HepG2 (cell line): ENCODE measurements at regions not wholly inside any gene's neighbourhood (a gene's known extent, or its start where the extent isn't known, plus 50 kb on each side); places are given as distances from the start of the nearest gene placed in this dataset.

Experiments used
- ATAC-seq: fragments of 200-7000 bp; cut with Tn5 transposase; 3 replicates; pipeline ENCODE4 v1.9.1; 2020; ENCODE audit warnings: mild to moderate bottlenecking, moderate library complexity
- BruUV-seq: library from RNA; stranded (reverse); fragments of 400-500 nt; replicated peaks from 2 replicates; lab custom pipeline; 2021; lab: Mats Ljungman, UMichigan
- CTCF ChIA-PET: fragments of 300-600 bp; formaldehyde crosslinking; extraction: SDS; loops from one replicate; lab custom pipeline; 2021; ENCODE audit warnings: low total read pairs, inconsistent platforms, low intra/inter-chr PET ratio; lab: Yijun Ruan, JAX
- POLR2A ChIA-PET: fragments of 350-600 bp; sonication (Branson Sonifier 250); formaldehyde crosslinking; loops from one replicate; lab custom pipeline; 2020; ENCODE audit warnings: antibody characterized with exemption, inconsistent platforms; lab: Yijun Ruan, JAX
- DNase-seq: peaks from one replicate; pipeline ENCODE4 v3.0.0-alpha.2; 2015; ENCODE audit warnings: low spot score
- FAIRE-seq: peaks from 3 replicates; lab custom pipeline; 2011; peaks lifted over from hg19 to GRCh38; lab: Jason Lieb, UNC
- H2AFZ ChIP-seq: one replicate; pipeline ENCODE4 v1.6.1; 2011; ENCODE audit warnings: low read length, inconsistent platforms
- H3K27ac ChIP-seq: fragments of 300-600 bp; 3 replicates; pipeline ENCODE4 v1.8.0; 2011; ENCODE audit warnings: mixed run types, mild to moderate bottlenecking, mixed read lengths, low read length, inconsistent platforms; ENCODE audit not compliant: insufficient read depth; ENCODE audit errors: extremely low read length
- H3K27me3 ChIP-seq, 2 experiments: fragments of 200-600 bp in 1 of 2; 2 replicates in 1 of 2; 3 replicates in 1 of 2; pipeline versions ENCODE4 v1.6.0 to v1.8.0; 2011; ENCODE audit warnings: low read length in 2 of 2, mild to moderate bottlenecking in 2 of 2, moderate library complexity in 2 of 2, inconsistent platforms in 1 of 2; ENCODE audit not compliant: insufficient read depth in 2 of 2, control insufficient read depth in 1 of 2
- H3K36me3 ChIP-seq, 2 experiments: fragments of 200-600 bp in 1 of 2; replicated peaks in 1 of 2; 2 replicates in 1 of 2; 3 replicates in 1 of 2; pipeline versions ENCODE4 v1.5.1 to v1.8.0; 2011; ENCODE audit warnings: low read length in 2 of 2, inconsistent platforms in 1 of 2; ENCODE audit not compliant: insufficient read depth in 2 of 2, control insufficient read depth in 1 of 2
- H3K4me1 ChIP-seq: 2 replicates; pipeline ENCODE4 v1.5.1; 2012; ENCODE audit warnings: low read length, inconsistent platforms; ENCODE audit not compliant: insufficient read depth
- H3K4me2 ChIP-seq: 2 replicates; pipeline ENCODE4 v1.6.0; 2011; ENCODE audit warnings: low read depth, low read length, inconsistent platforms
- H3K4me3 ChIP-seq, 3 experiments: fragments of 200-600 bp in 1 of 3; sonication (generic), shearing (Covaris generic) in 1 of 3; replicated peaks in 1 of 3; 2 replicates each; pipeline ENCODE4 v1.5.1; 2011 to 2016; ENCODE audit warnings: low read length in 3 of 3, inconsistent platforms in 2 of 3, low read depth in 2 of 3, mild to moderate bottlenecking in 2 of 3, control low read depth in 1 of 3, mixed read lengths in 1 of 3; ENCODE audit not compliant: insufficient read depth in 1 of 3
- H3K79me2 ChIP-seq: one replicate; pipeline ENCODE4 v1.6.1; 2011; ENCODE audit warnings: low read length, inconsistent platforms; ENCODE audit not compliant: insufficient read depth
- H3K9ac ChIP-seq: 2 replicates; pipeline ENCODE4 v1.6.0; 2011; ENCODE audit warnings: mild to moderate bottlenecking, low read depth, low read length, inconsistent platforms; ENCODE audit not compliant: insufficient read depth
- H3K9me3 ChIP-seq: 2 replicates; pipeline ENCODE4 v1.5.1; 2012; ENCODE audit warnings: mild to moderate bottlenecking, low read length
- H4K20me1 ChIP-seq: 2 replicates; pipeline ENCODE4 v1.6.0; 2011; ENCODE audit warnings: inconsistent platforms, mild to moderate bottlenecking, low read length, moderate library complexity; ENCODE audit not compliant: insufficient read depth
- ARNTL ChIP-seq: sonication (generic); formaldehyde crosslinking; IDR thresholded peaks from 2 replicates; pipeline ENCODE4 v1.4.0; 2020; ENCODE audit warnings: mild to moderate bottlenecking, missing genetic modification reagents
- CHCHD3 ChIP-seq: sonication (generic); formaldehyde crosslinking; IDR thresholded peaks from 2 replicates; pipeline ENCODE4 v1.8.0; 2022; ENCODE audit warnings: mild to moderate bottlenecking, missing genetic modification reagents, moderate library complexity
- GMEB1 ChIP-seq: sonication (generic); formaldehyde crosslinking; IDR thresholded peaks from 2 replicates; pipeline ENCODE4 v1.5.1; 2020; ENCODE audit warnings: missing genetic modification reagents, mild to moderate bottlenecking, borderline replicate concordance
- NFE2 ChIP-seq: sonication (generic); formaldehyde crosslinking; IDR thresholded peaks from 2 replicates; pipeline ENCODE4 v1.4.0; 2020; ENCODE audit warnings: missing genetic modification reagents
- RERE ChIP-seq: IDR thresholded peaks from 2 replicates; pipeline ENCODE4 v1.6.1; 2016; ENCODE audit warnings: low read depth, missing genetic modification reagents, missing compliant biosample characterization
- RORA ChIP-seq: sonication (generic); formaldehyde crosslinking; IDR thresholded peaks from 2 replicates; pipeline ENCODE4 v1.5.0; 2020; ENCODE audit warnings: mild to moderate bottlenecking, missing genetic modification reagents, moderate library complexity
- ZBTB21 ChIP-seq: sonication (generic); formaldehyde crosslinking; IDR thresholded peaks from 2 replicates; pipeline ENCODE4 v1.4.0; 2020; ENCODE audit warnings: missing genetic modification reagents
- ZBTB4 ChIP-seq: sonication (generic); formaldehyde crosslinking; IDR thresholded peaks from 2 replicates; pipeline ENCODE4 v1.4.0; 2020; ENCODE audit warnings: missing genetic modification reagents, mild to moderate bottlenecking, borderline replicate concordance
- ZBTB43 ChIP-seq: sonication (generic); formaldehyde crosslinking; conservative IDR thresholded peaks from 2 replicates; pipeline ENCODE4 v1.4.0; 2020; ENCODE audit warnings: missing genetic modification reagents
- ZNF234 ChIP-seq: sonication (generic); formaldehyde crosslinking; conservative IDR thresholded peaks from 2 replicates; pipeline ENCODE4 v1.5.1; 2020; ENCODE audit warnings: mild to moderate bottlenecking, missing genetic modification reagents
- ZNF282 ChIP-seq: fragments of 450-650 bp; IDR thresholded peaks from 2 replicates; pipeline ENCODE4 v1.6.1; 2018; ENCODE audit not compliant: partially characterized antibody
- WGBS: methylation state at CpG from one replicate; pipeline ENCODE4 v1.1.6; 2017; ENCODE audit warnings: low lambda C conversion rate; 5-methylcytosine and 5-hydroxymethylcytosine counted together
- in situ Hi-C: cut with HindIII; loops from 2 replicates; pipeline ENCODE4 v1.10.0; 2017; ENCODE audit warnings: low pct_unique_long_range_greater_than_20kb; ENCODE audit not compliant: extremely low pct_ligation_motif_present
- intact Hi-C: fragments of 100-400 bp; cut with micrococcal nuclease; formaldehyde crosslinking; loops from one replicate; pipeline ENCODE4 v1.10.0; 2022; ENCODE audit not compliant: unreplicated experiment
- TF ChIP-seq, protein P1 (sequence below): sonication (generic); formaldehyde crosslinking; IDR thresholded peaks from 2 replicates; pipeline ENCODE4 v1.9.0; 2022; ENCODE audit warnings: missing genetic modification reagents, mild to moderate bottlenecking, borderline replicate concordance

GRCh38 chr7:68904630-68905029, 693.6 kb upstream of the AUTS2 start:
- no TSS peak for BruUV-seq
- Histone ChIP-seq H3K9ac (no peak overlapping the region), H3K9me3 (peaks cover 47% of the 10 kb centered on the region), H2AFZ (no peak overlapping the region), H3K4me3 (no peak overlapping the region), H3K27ac (no peak overlapping the region), H3K4me1 (no peaks in the 10 kb centered on the region), H3K36me3 (no peaks in the 10 kb centered on the region), H3K79me2 (no peaks in the 10 kb centered on the region), H4K20me1 (no peaks in the 10 kb centered on the region), H3K27me3 (no peaks in the 10 kb centered on the region), H3K4me2 (no peak overlapping the region)
- in situ Hi-C loops: no loop called here
- no peak for DNase-seq
- CTCF ChIA-PET: no interaction called here
- FAIRE-seq: no peak
- intact Hi-C loops: no loop called here
- no peak for ATAC-seq
- POLR2A ChIA-PET: no interaction called here
- WGBS: 0% methylated on average over 3 of the region's 3 CpGs
- TF ChIP-seq, protein P1, sequence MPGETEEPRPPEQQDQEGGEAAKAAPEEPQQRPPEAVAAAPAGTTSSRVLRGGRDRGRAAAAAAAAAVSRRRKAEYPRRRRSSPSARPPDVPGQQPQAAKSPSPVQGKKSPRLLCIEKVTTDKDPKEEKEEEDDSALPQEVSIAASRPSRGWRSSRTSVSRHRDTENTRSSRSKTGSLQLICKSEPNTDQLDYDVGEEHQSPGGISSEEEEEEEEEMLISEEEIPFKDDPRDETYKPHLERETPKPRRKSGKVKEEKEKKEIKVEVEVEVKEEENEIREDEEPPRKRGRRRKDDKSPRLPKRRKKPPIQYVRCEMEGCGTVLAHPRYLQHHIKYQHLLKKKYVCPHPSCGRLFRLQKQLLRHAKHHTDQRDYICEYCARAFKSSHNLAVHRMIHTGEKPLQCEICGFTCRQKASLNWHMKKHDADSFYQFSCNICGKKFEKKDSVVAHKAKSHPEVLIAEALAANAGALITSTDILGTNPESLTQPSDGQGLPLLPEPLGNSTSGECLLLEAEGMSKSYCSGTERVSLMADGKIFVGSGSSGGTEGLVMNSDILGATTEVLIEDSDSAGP (CRISPR knock-in tag): no peak
- TF ChIP-seq ZBTB4 (CRISPR knock-in tag): no peak
- TF ChIP-seq RERE (CRISPR knock-in tag): no peak
- no peak for TF ChIP-seq GMEB1 (CRISPR knock-in tag)
- TF ChIP-seq ZBTB43 (CRISPR knock-in tag): no peak
- TF ChIP-seq RORA (CRISPR knock-in tag): no peak
- TF ChIP-seq CHCHD3 (CRISPR knock-in tag): no peak
- no peak for TF ChIP-seq ZBTB21
- no peak for TF ChIP-seq ZNF282
- no peak for TF ChIP-seq ZNF234
- no peak for TF ChIP-seq ARNTL (CRISPR knock-in tag)
- TF ChIP-seq NFE2: no peak
